SK-N-SH treated with all-trans-retinoic acid at 6 μM for 48 hours (cell line): ENCODE measurements at regions not wholly inside any gene's neighbourhood (a gene's known extent, or its start where the extent isn't known, plus 50 kb on each side); places are given as distances from the start of the nearest gene placed in this dataset.

ENCODE experiments used
- RARB ChIP-seq: fragments of 250-450 bp; sonication (Bioruptor Pico); IDR thresholded peaks from 2 replicates; pipeline ENCODE4 v1.8.0; 2021; ENCODE audit warnings: mild to moderate bottlenecking, moderate library complexity
- ZFP30 ChIP-seq: fragments of 450-650 bp; formaldehyde crosslinking; IDR thresholded peaks from 2 replicates; pipeline ENCODE4 v1.5.0; 2022; ENCODE audit warnings: mild to moderate bottlenecking, moderate library complexity
- TF ChIP-seq, protein P1 (sequence below): fragments of 250-450 bp; sonication (Bioruptor Pico); IDR thresholded peaks from 2 replicates; pipeline ENCODE4 v1.8.0; 2020; ENCODE audit warnings: mild to moderate bottlenecking, moderate library complexity, borderline replicate concordance

- TF ChIP-seq, protein P1, sequence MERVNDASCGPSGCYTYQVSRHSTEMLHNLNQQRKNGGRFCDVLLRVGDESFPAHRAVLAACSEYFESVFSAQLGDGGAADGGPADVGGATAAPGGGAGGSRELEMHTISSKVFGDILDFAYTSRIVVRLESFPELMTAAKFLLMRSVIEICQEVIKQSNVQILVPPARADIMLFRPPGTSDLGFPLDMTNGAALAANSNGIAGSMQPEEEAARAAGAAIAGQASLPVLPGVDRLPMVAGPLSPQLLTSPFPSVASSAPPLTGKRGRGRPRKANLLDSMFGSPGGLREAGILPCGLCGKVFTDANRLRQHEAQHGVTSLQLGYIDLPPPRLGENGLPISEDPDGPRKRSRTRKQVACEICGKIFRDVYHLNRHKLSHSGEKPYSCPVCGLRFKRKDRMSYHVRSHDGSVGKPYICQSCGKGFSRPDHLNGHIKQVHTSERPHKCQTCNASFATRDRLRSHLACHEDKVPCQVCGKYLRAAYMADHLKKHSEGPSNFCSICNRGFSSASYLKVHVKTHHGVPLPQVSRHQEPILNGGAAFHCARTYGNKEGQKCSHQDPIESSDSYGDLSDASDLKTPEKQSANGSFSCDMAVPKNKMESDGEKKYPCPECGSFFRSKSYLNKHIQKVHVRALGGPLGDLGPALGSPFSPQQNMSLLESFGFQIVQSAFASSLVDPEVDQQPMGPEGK, result no peak
- TF ChIP-seq RARB (CRISPR knock-in tag), result no peak
- no peak for TF ChIP-seq ZFP30
Observed at GRCh38 chrX:99394456-99394855, 1015.6 kb downstream of the PCDH19 start.
